GM19351 (cell line): ENCODE measurements at regions not wholly inside any gene's neighbourhood (a gene's known extent, or its start where the extent isn't known, plus 50 kb on each side); places are given as distances from the start of the nearest gene placed in this dataset.
"Not testable (repeated sequence)": the region's sequence is repeated elsewhere in the genome, so short reads cannot be mapped to it uniquely, and the experiment has no call there.

Experiments
- ATAC-seq: cut with Tn5 transposase; IDR thresholded peaks from one replicate; pipeline ENCODE4 v1.9.1; 2021; ENCODE audit warnings: mild to moderate bottlenecking, moderate library complexity; ENCODE audit not compliant: unreplicated experiment

- ATAC-seq, result no peak
Measured at GRCh38 chr6:93858213-93858612, 438.9 kb upstream of the EPHA7 start.

- ATAC-seq, result no peak
Measured at GRCh38 chr6:93849857-93850256, 430.5 kb upstream of the EPHA7 start.

- ATAC-seq, result no peak
Measured at GRCh38 chr6:93848031-93848742, 428.8 kb upstream of the EPHA7 start.

DNA sequence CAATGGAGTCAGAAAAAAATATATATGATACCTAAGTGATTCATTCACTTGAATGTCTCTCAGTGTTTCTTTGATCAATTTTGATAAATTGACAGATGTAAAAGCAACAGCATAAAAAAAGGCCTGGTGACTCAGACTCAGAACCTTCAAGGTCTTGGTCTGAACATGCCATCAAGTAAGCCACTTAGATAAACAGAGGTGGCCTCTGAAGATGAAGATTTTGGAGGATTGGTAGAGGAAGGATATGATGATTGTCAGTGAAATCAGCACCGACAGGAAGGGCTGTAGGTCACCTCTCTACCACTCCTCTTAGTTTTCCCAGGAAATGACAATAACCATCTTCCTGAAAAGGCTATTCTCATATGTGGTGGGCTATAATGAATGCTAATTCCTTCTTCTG lies 422.8 kb upstream of the EPHA7 start:
- ATAC-seq, result no peak

- ATAC-seq, result not testable (repeated sequence)
Measured at GRCh38 chr6:93835451-93836145, 416.2 kb upstream of the EPHA7 start.

DNA sequence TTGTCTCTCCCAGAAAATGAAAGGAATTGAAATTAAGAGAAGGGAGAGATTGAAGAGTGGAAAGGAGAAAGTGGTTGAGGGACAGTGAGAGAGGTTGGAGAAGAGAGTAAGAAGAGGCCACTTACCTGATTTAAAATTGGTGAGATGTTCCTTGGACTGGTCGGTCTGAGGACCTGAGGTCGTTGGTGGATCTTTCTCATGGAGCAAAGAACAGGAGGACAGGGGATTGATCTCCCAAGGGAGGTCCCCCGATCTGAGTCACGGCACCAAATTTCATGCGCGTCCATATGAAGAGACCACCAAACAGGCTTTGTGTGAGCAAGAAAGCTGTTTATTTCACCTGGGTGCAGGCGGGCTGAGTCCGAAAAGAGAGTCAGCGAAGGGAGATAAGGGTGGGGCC lies 415.7 kb upstream of the EPHA7 start:
- ATAC-seq, result not testable (repeated sequence)

DNA sequence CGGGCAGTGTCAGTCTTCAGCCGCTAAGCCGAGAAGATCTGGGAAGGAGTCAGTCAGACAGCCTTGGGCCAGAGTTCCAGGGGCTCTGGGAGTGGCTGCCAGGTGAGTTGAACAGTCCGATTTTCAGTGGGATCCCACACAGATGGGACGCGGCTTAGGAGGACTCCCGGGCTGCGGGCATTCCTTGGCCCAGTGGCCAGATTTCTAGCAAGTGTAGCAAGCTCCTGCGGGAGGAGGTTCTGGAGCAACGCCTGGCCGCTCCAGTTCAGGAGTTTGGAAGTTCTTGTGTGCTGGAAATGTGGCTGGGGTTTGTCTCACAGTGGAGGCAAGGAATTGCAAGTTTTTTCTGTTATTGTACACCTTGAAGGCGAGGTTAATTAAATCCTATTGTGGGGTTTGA lies 414.0 kb upstream of the EPHA7 start:
- not testable (repeated sequence) for ATAC-seq

GRCh38 chr6:93829757-93830156 lies 410.4 kb upstream of the EPHA7 start:
- ATAC-seq, result not testable (repeated sequence)

DNA sequence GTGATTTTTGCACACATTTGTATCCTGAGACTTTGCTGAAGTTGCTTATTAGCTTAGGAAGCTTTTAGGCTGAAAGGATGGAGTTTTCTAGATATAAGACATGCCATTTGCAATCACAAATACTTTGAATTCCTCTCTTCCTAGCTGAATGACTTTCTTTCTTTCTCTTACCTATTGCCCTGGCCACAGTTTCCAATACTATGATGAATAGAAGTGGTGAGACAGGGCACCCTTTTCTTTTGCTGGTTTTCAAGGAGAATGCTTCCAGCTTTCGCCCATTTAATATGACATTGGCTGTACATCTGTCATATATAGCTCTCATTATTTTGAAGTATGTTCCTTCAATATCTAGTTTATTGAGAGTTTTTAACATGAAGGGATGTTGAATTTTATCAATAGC lies 409.6 kb upstream of the EPHA7 start:
- no peak for ATAC-seq

- ATAC-seq, result no peak
Measured at GRCh38 chr6:93828553-93828952, 409.2 kb upstream of the EPHA7 start.

GRCh38 chr6:93827728-93828127 lies 408.4 kb upstream of the EPHA7 start:
- no peak for ATAC-seq

DNA sequence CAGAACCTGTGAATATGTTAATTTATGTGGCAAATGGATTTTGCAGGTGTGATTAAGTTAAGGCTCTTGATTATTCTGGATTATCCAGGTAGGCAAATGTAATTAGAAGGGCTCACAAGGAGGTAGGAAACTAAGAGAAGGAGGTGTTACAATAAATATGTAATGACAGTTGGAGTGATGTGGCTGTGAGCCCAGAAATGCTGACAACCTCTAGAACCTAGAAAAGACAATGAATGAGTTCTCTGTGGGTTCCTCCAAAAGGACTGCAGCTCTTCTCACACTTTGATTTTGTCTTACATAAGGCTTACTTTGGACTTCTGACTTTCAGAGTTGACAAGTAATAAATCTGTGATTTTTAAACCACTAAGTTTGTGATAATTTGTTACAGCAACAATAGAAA lies 406.6 kb upstream of the EPHA7 start:
- no peak for ATAC-seq

- no peak for ATAC-seq
Measured at GRCh38 chr6:93823489-93823888, 404.1 kb upstream of the EPHA7 start.

GRCh38 chr6:93822434-93823265 lies 403.3 kb upstream of the EPHA7 start:
- no peak for ATAC-seq

DNA sequence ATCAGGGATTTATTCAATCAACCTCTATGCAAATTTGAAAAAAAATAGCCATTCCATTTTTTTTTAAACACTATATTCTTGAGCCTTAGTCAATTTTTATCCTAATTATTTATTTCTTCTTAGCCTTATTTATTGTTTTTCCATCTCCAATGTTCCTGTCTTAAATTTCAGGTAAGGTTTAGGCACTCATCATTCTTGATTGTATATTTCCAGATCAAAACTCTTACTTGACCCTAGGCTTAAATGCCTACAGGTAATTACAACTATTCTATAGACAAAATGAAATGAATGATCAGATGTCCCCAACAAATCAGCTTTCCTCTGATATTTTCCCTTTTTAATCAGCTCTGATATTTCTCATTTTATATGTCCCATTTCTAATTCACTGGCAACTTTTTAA lies 402.6 kb upstream of the EPHA7 start:
- ATAC-seq, result no peak

- no peak for ATAC-seq
Measured at GRCh38 chr6:93820465-93821082, 401.2 kb upstream of the EPHA7 start.

DNA sequence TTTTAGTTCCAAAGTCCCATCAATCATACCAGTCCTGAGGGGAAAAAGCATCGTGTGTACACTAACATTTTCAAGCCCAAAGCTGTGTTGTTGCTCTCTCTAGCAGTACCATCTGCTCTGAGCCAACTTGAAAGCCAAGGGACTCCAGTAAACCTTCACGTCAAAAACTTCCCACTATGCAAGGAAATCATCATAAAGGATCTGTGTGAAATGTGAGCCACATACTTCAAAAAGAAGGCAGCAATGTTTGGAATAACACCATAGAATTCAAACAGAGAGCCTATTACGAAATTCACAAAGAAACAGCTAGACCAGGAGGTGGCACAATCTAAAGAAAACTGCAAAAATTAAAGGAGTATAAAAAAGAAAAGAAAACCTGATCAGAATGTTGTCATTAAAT lies 399.8 kb upstream of the EPHA7 start:
- no peak for ATAC-seq

DNA sequence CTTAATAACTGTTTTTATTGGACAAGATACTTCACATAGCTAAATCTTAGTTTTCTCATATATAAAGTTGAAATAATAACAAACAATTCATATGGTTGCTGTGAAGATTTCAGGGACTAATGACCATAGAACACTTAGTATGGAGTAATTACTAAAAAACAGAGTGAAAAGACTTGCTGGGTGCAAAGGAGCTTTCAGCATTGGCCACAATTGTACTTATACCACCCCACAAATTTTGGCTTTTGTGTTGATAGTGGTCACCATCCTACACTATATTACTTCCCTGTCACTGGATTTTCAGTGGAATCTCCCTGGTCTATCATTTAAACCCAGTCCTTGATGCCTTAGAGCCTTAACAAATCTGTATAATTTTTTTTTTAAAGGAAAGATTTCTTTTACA lies 398.6 kb upstream of the EPHA7 start:
- ATAC-seq, result no peak

- no peak for ATAC-seq
Measured at GRCh38 chr6:93806409-93807270, 387.3 kb upstream of the EPHA7 start.

- ATAC-seq, result no peak
Measured at GRCh38 chr6:93801101-93801847, 381.9 kb upstream of the EPHA7 start.
